Common myeloid progenitor, CD34-positive (primary cell): ENCODE measurements at regions not wholly inside any gene's neighbourhood (a gene's known extent, or its start where the extent isn't known, plus 50 kb on each side); places are given as distances from the start of the nearest gene placed in this dataset.
A peak's percentile ranks its signal among the peaks of the same experiment; 100 is the strongest.

ENCODE experiments used
- CTCF ChIA-PET: fragments of 350-600 bp; sonication (Branson Sonifier 250); formaldehyde crosslinking; loops from one replicate; lab custom pipeline; 2021; ENCODE audit warnings: antibody characterized with exemption; lab: Charles Lee
- POLR2A ChIA-PET: fragments of 350-600 bp; sonication (Branson Sonifier 250); formaldehyde crosslinking; loops from one replicate; lab custom pipeline; 2021; ENCODE audit warnings: antibody characterized with exemption; lab: Charles Lee
- DNase-seq, 3 donors: peaks; one replicate each; pipeline versions ENCODE4 v3.0.0 to v3.0.0-alpha.2; 2013
- H3K27ac ChIP-seq, 2 experiments: 1 replicate in 1 of 2; 2 replicates in 1 of 2; pipeline ENCODE4 v1.7.0; 2013; ENCODE audit warnings: inconsistent platforms in 2 of 2, low read length in 2 of 2, mild to moderate bottlenecking in 2 of 2, low read depth in 1 of 2, moderate library complexity in 1 of 2; ENCODE audit not compliant: severe bottlenecking in 2 of 2, insufficient read depth in 1 of 2, poor library complexity in 1 of 2
- H3K27me3 ChIP-seq, 5 experiments: replicated peaks in 2 of 5; 1 replicate in 3 of 5; 2 replicates in 2 of 5; pipeline versions ENCODE4 v1.6.1 to v1.7.0; 2013; ENCODE audit warnings: low read length in 4 of 5, mild to moderate bottlenecking in 2 of 5, moderate library complexity in 2 of 5, inconsistent platforms in 1 of 5; ENCODE audit not compliant: insufficient read depth in 5 of 5, control insufficient read depth in 4 of 5
- H3K36me3 ChIP-seq, 4 experiments: 1 replicate in 2 of 4; 2 replicates in 2 of 4; pipeline versions ENCODE4 v1.6.1 to v1.7.0; 2013; ENCODE audit warnings: low read length in 3 of 4, control low read depth in 1 of 4, mild to moderate bottlenecking in 1 of 4; ENCODE audit not compliant: control insufficient read depth in 4 of 4, insufficient read depth in 4 of 4
- H3K4me1 ChIP-seq, 4 experiments: 1 replicate in 3 of 4; 2 replicates in 1 of 4; pipeline versions ENCODE4 v1.6.1 to v1.7.1; 2013; ENCODE audit warnings: low read length in 3 of 4, mild to moderate bottlenecking in 3 of 4, control low read depth in 1 of 4, inconsistent platforms in 1 of 4, moderate library complexity in 1 of 4; ENCODE audit not compliant: control insufficient read depth in 4 of 4, insufficient read depth in 4 of 4; ENCODE audit errors: control extremely low read depth in 1 of 4
- H3K4me3 ChIP-seq, 7 experiments: 1 replicate in 4 of 7; 2 replicates in 3 of 7; pipeline versions ENCODE4 v1.5.1 to v1.7.0; 2013; ENCODE audit warnings: mild to moderate bottlenecking in 7 of 7, low read length in 6 of 7, moderate library complexity in 6 of 7, inconsistent platforms in 2 of 7, low read depth in 2 of 7, control low read depth in 1 of 7; ENCODE audit not compliant: insufficient read depth in 4 of 7, control insufficient read depth in 1 of 7; ENCODE audit errors: extremely low read depth in 1 of 7
- H3K9me3 ChIP-seq, 5 experiments: 1 replicate in 4 of 5; 2 replicates in 1 of 5; pipeline versions ENCODE4 v1.6.1 to v1.7.1; 2013; ENCODE audit warnings: low read length in 4 of 5, mild to moderate bottlenecking in 2 of 5, inconsistent platforms in 1 of 5, low read depth in 1 of 5, moderate library complexity in 1 of 5; ENCODE audit not compliant: control insufficient read depth in 4 of 5, insufficient read depth in 2 of 5; ENCODE audit errors: control extremely low read depth in 1 of 5
- WGBS: methylation state at CpG from one replicate; pipeline ENCODE4 v1.1.5; 2013; ENCODE audit not compliant: insufficient coverage; 5-methylcytosine and 5-hydroxymethylcytosine counted together

- POLR2A ChIA-PET: no interaction called here
- CTCF ChIA-PET: interaction anchor here (1.4 kb wide), 1 partner anchor 9 kb away, joined by 3 read pairs; no protein-coding TSS in a partner anchor
- no peaks in the 10 kb centered on the region for H3K4me1 ChIP-seq
- H3K4me3 ChIP-seq: no peak overlapping the region
- DNase-seq: no peak
- H3K36me3 ChIP-seq: no peaks in the 10 kb centered on the region
- H3K27ac ChIP-seq: no peak overlapping the region
- H3K9me3 ChIP-seq: no peaks in the 10 kb centered on the region
- peaks cover 0 to 4% (median 0%) of the 10 kb centered on the region in 5 experiments for H3K27me3 ChIP-seq
- WGBS: 87% methylated on average over 15 of the region's 15 CpGs
These were observed 724.3 kb downstream of the TBC1D22A start for GRCh38 chr22:47486569-47487312.

- DNase-seq: no peak
- H3K4me1 ChIP-seq: no peaks in the 10 kb centered on the region
- no peak overlapping the region for H3K4me3 ChIP-seq
- 100% methylated on average over 1 of the region's 4 CpGs for WGBS
- ChIA-PET POLR2A (no interaction called here), CTCF (no interaction called here)
- peaks cover 0 to 4% (median 0%) of the 10 kb centered on the region in 5 experiments for H3K27me3 ChIP-seq
- no peak overlapping the region for H3K27ac ChIP-seq
- H3K9me3 ChIP-seq: no peaks in the 10 kb centered on the region
- no peaks in the 10 kb centered on the region for H3K36me3 ChIP-seq
These were observed 722.6 kb downstream of the TBC1D22A start for GRCh38 chr22:47484960-47485569.

GRCh38 chr22:47476231-47476630 is 713.8 kb downstream of the TBC1D22A start:
- 100% methylated on average over 2 of the region's 3 CpGs for WGBS
- ChIA-PET CTCF (no interaction called here), POLR2A (no interaction called here)
- Histone ChIP-seq H3K9me3 (no peaks in the 10 kb centered on the region), H3K4me1 (peaks cover 0 to 4% (median 0%) of the 10 kb centered on the region in 4 experiments), H3K4me3 (no peak overlapping the region), H3K27me3 (peaks cover 0 to 5% (median 0%) of the 10 kb centered on the region in 5 experiments), H3K27ac (no peak overlapping the region), H3K36me3 (no peaks in the 10 kb centered on the region)
- no peak for DNase-seq

GRCh38 chr22:47474895-47475294 is 712.4 kb downstream of the TBC1D22A start:
- 83% methylated on average over 3 of the region's 3 CpGs for WGBS
- ChIA-PET POLR2A (no interaction called here), CTCF (no interaction called here)
- no peak for DNase-seq
- H3K36me3 ChIP-seq: no peaks in the 10 kb centered on the region
- peaks cover 0 to 5% (median 0%) of the 10 kb centered on the region in 5 experiments for H3K27me3 ChIP-seq
- H3K27ac ChIP-seq: no peak overlapping the region
- no peaks in the 10 kb centered on the region for H3K9me3 ChIP-seq
- H3K4me1 ChIP-seq: peaks cover 0 to 4% (median 0%) of the 10 kb centered on the region in 4 experiments
- peak overlapping the region in 2 of 7 experiments; percentile 26 to 56 for H3K4me3 ChIP-seq

GRCh38 chr22:47474464-47474863 is 712.0 kb downstream of the TBC1D22A start:
- Histone ChIP-seq H3K27ac (no peak overlapping the region), H3K36me3 (no peaks in the 10 kb centered on the region), H3K9me3 (no peaks in the 10 kb centered on the region), H3K4me3 (peak overlapping the region in 2 of 7 experiments; percentile 26 to 56), H3K27me3 (peaks cover 0 to 5% (median 0%) of the 10 kb centered on the region in 5 experiments), H3K4me1 (peaks cover 0 to 4% (median 0%) of the 10 kb centered on the region in 4 experiments)
- 0% methylated on average over 4 of the region's 6 CpGs for WGBS
- ChIA-PET CTCF (no interaction called here), POLR2A (no interaction called here)
- DNase-seq: peak in 2 of 3 donors; percentile 47 to 48

- CTCF ChIA-PET: no interaction called here
- 93% methylated on average over 9 of the region's 9 CpGs for WGBS
- H3K36me3 ChIP-seq: no peaks in the 10 kb centered on the region
- H3K4me3 ChIP-seq: no peak overlapping the region
- H3K4me1 ChIP-seq: peaks cover 0 to 4% (median 0%) of the 10 kb centered on the region in 4 experiments
- H3K27me3 ChIP-seq: no peaks in the 10 kb centered on the region
- no peak overlapping the region for H3K27ac ChIP-seq
- POLR2A ChIA-PET: no interaction called here
- no peak for DNase-seq
- H3K9me3 ChIP-seq: peaks cover 0 to under 1% (median 0%) of the 10 kb centered on the region in 5 experiments
These were observed 710.2 kb downstream of the TBC1D22A start for GRCh38 chr22:47472636-47473035.

- DNase-seq: no peak
- CTCF ChIA-PET: no interaction called here
- Histone ChIP-seq H3K36me3 (no peaks in the 10 kb centered on the region), H3K9me3 (peaks cover 0 to 12% (median 3%) of the 10 kb centered on the region in 5 experiments), H3K4me3 (no peak overlapping the region), H3K27me3 (no peaks in the 10 kb centered on the region), H3K27ac (no peak overlapping the region), H3K4me1 (peaks cover 0 to 4% (median 0%) of the 10 kb centered on the region in 4 experiments)
- 77% methylated on average over 2 of the region's 3 CpGs for WGBS
- POLR2A ChIA-PET: no interaction called here
These were observed 709.0 kb downstream of the TBC1D22A start for GRCh38 chr22:47471406-47471805.
